ENCODE measurements at regions not wholly inside any gene's neighbourhood (a gene's known extent, or its start where the extent isn't known, plus 50 kb on each side); places are given as distances from the start of the nearest gene placed in this dataset.

DNA sequence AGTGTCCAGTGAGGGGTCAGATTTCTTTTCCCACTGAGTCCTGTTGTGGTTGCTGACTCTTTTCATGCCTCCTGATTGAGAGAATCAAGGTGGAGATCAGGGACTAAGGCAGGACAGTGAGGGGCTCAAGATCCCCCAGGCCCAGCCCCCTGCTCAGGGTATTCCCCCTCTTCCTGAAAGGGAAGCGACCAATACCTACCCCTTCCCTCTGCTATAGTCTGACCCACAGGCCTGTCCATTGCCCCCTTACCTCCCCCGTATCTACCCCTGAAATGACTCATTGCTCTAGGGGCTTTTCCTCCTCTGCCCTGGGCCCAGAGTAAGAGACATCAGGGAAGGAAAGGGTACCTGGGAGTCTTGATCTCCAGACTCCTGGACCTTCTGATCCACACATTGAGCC, 1320.5 kb downstream of the UQCRFS1 start:
- Histone ChIP-seq H3K4ac (ENCODE audit: low read length) (no peak overlapping the region), H3K18ac (ENCODE audit: low read length) (no peak overlapping the region), H3K14ac (ENCODE audit: low read length) (no peak overlapping the region), H4K8ac (ENCODE audit: low read depth, low read length) (no peak overlapping the region), H4K91ac (ENCODE audit: low read depth, low read length, poor library complexity) (no peak overlapping the region), H2AK5ac (ENCODE audit: low read depth, low read length) (no peak overlapping the region), H2BK15ac (ENCODE audit: low read length) (no peak overlapping the region), H3K4me1 (ENCODE audit: control insufficient read depth in 2 of 2, insufficient read depth in 1 of 2, low read depth in 1 of 2, low read length in 2 of 2) (no peaks in the 10 kb centered on the region), H2BK120ac (ENCODE audit: low read depth, low read length) (no peak overlapping the region), H2AFZ (ENCODE audit: low read length) (no peak overlapping the region), H3K9ac (ENCODE audit: low read depth, low read length, poor library complexity) (no peak overlapping the region), H3K4me3 (ENCODE audit: low read length in 2 of 2) (no peak overlapping the region), H3K4me2 (ENCODE audit: insufficient read depth, low read length, poor library complexity, severe bottlenecking) (no peak overlapping the region), H3K27me3 (ENCODE audit: control insufficient read depth in 3 of 3, insufficient read depth in 3 of 3, low read depth in 1 of 3, low read length in 3 of 3) (no peaks in the 10 kb centered on the region), H2BK12ac (ENCODE audit: low read length) (no peak overlapping the region), H2BK5ac (ENCODE audit: low read length) (no peak overlapping the region), H3K9me3 (replicated peaks in 1 of 2; ENCODE audit: control insufficient read depth in 2 of 2, insufficient read depth in 1 of 2, low read depth in 1 of 2, low read length in 2 of 2) (peaks cover 0 to 65% of the 10 kb centered on the region in 2 donors), H3K27ac (replicated peaks; ENCODE audit: low read length) (no peak overlapping the region), H3K36me3 (replicated peaks in 1 of 2; ENCODE audit: control insufficient read depth in 2 of 2, insufficient read depth in 2 of 2, low read length in 2 of 2) (no peaks in the 10 kb centered on the region), H3K23ac (ENCODE audit: low read depth, low read length, poor library complexity) (no peak overlapping the region), H3K79me1 (ENCODE audit: low read depth, low read length) (no peaks in the 10 kb centered on the region)
- no peak for DNase-seq (ENCODE audit: low spot score)
- no CpG with 5 or more reads among the region's 2 CpGs for WGBS, 2 donors (ENCODE audit: extremely low coverage in 2 of 2, insufficient read length in 2 of 2, insufficient replicate concordance in 1 of 2)

- no peak overlapping the region for H4K91ac ChIP-seq (ENCODE audit: low read depth, low read length, poor library complexity)
- H3K23ac ChIP-seq (ENCODE audit: low read depth, low read length, poor library complexity): no peak overlapping the region
- no peak for DNase-seq (ENCODE audit: low spot score)
- H3K79me1 ChIP-seq (ENCODE audit: low read depth, low read length): no peaks in the 10 kb centered on the region
- peak overlapping the region in 1 of 2 donors; percentile 7 for H3K4me3 ChIP-seq (ENCODE audit: low read length in 2 of 2)
- no peaks in the 10 kb centered on the region for H3K27me3 ChIP-seq (ENCODE audit: control insufficient read depth in 3 of 3, insufficient read depth in 3 of 3, low read depth in 1 of 3, low read length in 3 of 3)
- no peak overlapping the region for H3K4ac ChIP-seq (ENCODE audit: low read length)
- no peak overlapping the region for H3K27ac ChIP-seq (replicated peaks; ENCODE audit: low read length)
- no peak overlapping the region for H2AK5ac ChIP-seq (ENCODE audit: low read depth, low read length)
- H2AFZ ChIP-seq (ENCODE audit: low read length): no peak overlapping the region
- H3K14ac ChIP-seq (ENCODE audit: low read length): no peak overlapping the region
- no CpG with 5 or more reads among the region's 4 CpGs for WGBS, 2 donors (ENCODE audit: extremely low coverage in 2 of 2, insufficient read length in 2 of 2, insufficient replicate concordance in 1 of 2)
- no peak overlapping the region for H2BK5ac ChIP-seq (ENCODE audit: low read length)
- no peaks in the 10 kb centered on the region for H3K4me1 ChIP-seq (ENCODE audit: control insufficient read depth in 2 of 2, insufficient read depth in 1 of 2, low read depth in 1 of 2, low read length in 2 of 2)
- no peak overlapping the region for H3K4me2 ChIP-seq (ENCODE audit: insufficient read depth, low read length, poor library complexity, severe bottlenecking)
- H3K9ac ChIP-seq (ENCODE audit: low read depth, low read length, poor library complexity): no peak overlapping the region
- no peak overlapping the region for H4K8ac ChIP-seq (ENCODE audit: low read depth, low read length)
- no peaks in the 10 kb centered on the region for H3K36me3 ChIP-seq (replicated peaks in 1 of 2; ENCODE audit: control insufficient read depth in 2 of 2, insufficient read depth in 2 of 2, low read length in 2 of 2)
- no peak overlapping the region for H2BK12ac ChIP-seq (ENCODE audit: low read length)
- H3K9me3 ChIP-seq (replicated peaks in 1 of 2; ENCODE audit: control insufficient read depth in 2 of 2, insufficient read depth in 1 of 2, low read depth in 1 of 2, low read length in 2 of 2): peaks cover 0 to 68% of the 10 kb centered on the region in 2 donors
- no peak overlapping the region for H2BK120ac ChIP-seq (ENCODE audit: low read depth, low read length)
- no peak overlapping the region for H2BK15ac ChIP-seq (ENCODE audit: low read length)
- no peak overlapping the region for H3K18ac ChIP-seq (ENCODE audit: low read length)
Observed at GRCh38 chr19:27891411-27891810, 1321.5 kb downstream of the UQCRFS1 start.

DNA sequence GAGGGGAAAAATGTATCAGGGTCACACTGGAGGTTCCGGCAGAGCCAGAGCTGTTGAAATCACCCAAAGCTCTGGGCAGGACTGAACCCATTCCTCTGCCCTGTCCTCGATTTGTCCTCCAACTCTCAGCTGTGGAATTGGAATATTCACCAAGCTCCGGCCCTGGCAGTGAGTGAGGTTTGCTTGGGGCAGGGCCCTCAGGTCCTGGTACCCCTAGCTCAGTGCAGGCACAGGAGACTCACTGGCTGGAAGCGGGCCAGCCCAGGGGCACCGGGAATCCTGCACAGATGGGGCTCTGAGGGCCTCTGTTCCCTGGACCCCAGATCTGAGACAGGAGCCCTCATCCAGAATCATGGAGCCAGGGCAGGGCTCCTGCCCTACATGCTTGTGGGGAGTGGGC, 1322.3 kb downstream of the UQCRFS1 start:
- H3K4ac ChIP-seq (ENCODE audit: low read length): no peak overlapping the region
- no peak overlapping the region for H3K18ac ChIP-seq (ENCODE audit: low read length)
- no peak overlapping the region for H2AFZ ChIP-seq (ENCODE audit: low read length)
- no peak overlapping the region for H3K27ac ChIP-seq (replicated peaks; ENCODE audit: low read length)
- H3K9ac ChIP-seq (ENCODE audit: low read depth, low read length, poor library complexity): no peak overlapping the region
- H3K4me1 ChIP-seq (ENCODE audit: control insufficient read depth in 2 of 2, insufficient read depth in 1 of 2, low read depth in 1 of 2, low read length in 2 of 2): no peaks in the 10 kb centered on the region
- no peaks in the 10 kb centered on the region for H3K79me1 ChIP-seq (ENCODE audit: low read depth, low read length)
- no peak overlapping the region for H2BK12ac ChIP-seq (ENCODE audit: low read length)
- no peak overlapping the region for H2BK5ac ChIP-seq (ENCODE audit: low read length)
- no peaks in the 10 kb centered on the region for H3K36me3 ChIP-seq (replicated peaks in 1 of 2; ENCODE audit: control insufficient read depth in 2 of 2, insufficient read depth in 2 of 2, low read length in 2 of 2)
- no CpG with 5 or more reads among the region's 5 CpGs for WGBS, 2 donors (ENCODE audit: extremely low coverage in 2 of 2, insufficient read length in 2 of 2, insufficient replicate concordance in 1 of 2)
- no peak overlapping the region for H4K8ac ChIP-seq (ENCODE audit: low read depth, low read length)
- no peak overlapping the region for H2AK5ac ChIP-seq (ENCODE audit: low read depth, low read length)
- H3K14ac ChIP-seq (ENCODE audit: low read length): no peak overlapping the region
- no peak overlapping the region for H3K23ac ChIP-seq (ENCODE audit: low read depth, low read length, poor library complexity)
- no peak overlapping the region for H3K4me2 ChIP-seq (ENCODE audit: insufficient read depth, low read length, poor library complexity, severe bottlenecking)
- H3K9me3 ChIP-seq (replicated peaks in 1 of 2; ENCODE audit: control insufficient read depth in 2 of 2, insufficient read depth in 1 of 2, low read depth in 1 of 2, low read length in 2 of 2): peaks cover 0 to 63% of the 10 kb centered on the region in 2 donors
- no peaks in the 10 kb centered on the region for H3K27me3 ChIP-seq (ENCODE audit: control insufficient read depth in 3 of 3, insufficient read depth in 3 of 3, low read depth in 1 of 3, low read length in 3 of 3)
- H2BK15ac ChIP-seq (ENCODE audit: low read length): no peak overlapping the region
- no peak for DNase-seq (ENCODE audit: low spot score)
- H3K4me3 ChIP-seq (ENCODE audit: low read length in 2 of 2): no peak overlapping the region
- no peak overlapping the region for H2BK120ac ChIP-seq (ENCODE audit: low read depth, low read length)
- no peak overlapping the region for H4K91ac ChIP-seq (ENCODE audit: low read depth, low read length, poor library complexity)

GRCh38 chr19:27890206-27890605, 1322.7 kb downstream of the UQCRFS1 start:
- no peaks in the 10 kb centered on the region for H3K27me3 ChIP-seq (ENCODE audit: control insufficient read depth in 3 of 3, insufficient read depth in 3 of 3, low read depth in 1 of 3, low read length in 3 of 3)
- H3K18ac ChIP-seq (ENCODE audit: low read length): no peak overlapping the region
- no peaks in the 10 kb centered on the region for H3K79me1 ChIP-seq (ENCODE audit: low read depth, low read length)
- H4K8ac ChIP-seq (ENCODE audit: low read depth, low read length): no peak overlapping the region
- no peak overlapping the region for H3K9ac ChIP-seq (ENCODE audit: low read depth, low read length, poor library complexity)
- H3K4me3 ChIP-seq (ENCODE audit: low read length in 2 of 2): no peak overlapping the region
- no peak overlapping the region for H2AFZ ChIP-seq (ENCODE audit: low read length)
- no peak overlapping the region for H3K23ac ChIP-seq (ENCODE audit: low read depth, low read length, poor library complexity)
- H2BK12ac ChIP-seq (ENCODE audit: low read length): no peak overlapping the region
- no peak overlapping the region for H4K91ac ChIP-seq (ENCODE audit: low read depth, low read length, poor library complexity)
- H3K27ac ChIP-seq (replicated peaks; ENCODE audit: low read length): no peak overlapping the region
- H3K9me3 ChIP-seq (replicated peaks in 1 of 2; ENCODE audit: control insufficient read depth in 2 of 2, insufficient read depth in 1 of 2, low read depth in 1 of 2, low read length in 2 of 2): peaks cover 0 to 59% of the 10 kb centered on the region in 2 donors
- no peak overlapping the region for H3K4me2 ChIP-seq (ENCODE audit: insufficient read depth, low read length, poor library complexity, severe bottlenecking)
- no peak overlapping the region for H3K4ac ChIP-seq (ENCODE audit: low read length)
- no peak overlapping the region for H2AK5ac ChIP-seq (ENCODE audit: low read depth, low read length)
- no peak overlapping the region for H3K14ac ChIP-seq (ENCODE audit: low read length)
- H2BK120ac ChIP-seq (ENCODE audit: low read depth, low read length): no peak overlapping the region
- DNase-seq (ENCODE audit: low spot score): no peak
- H3K4me1 ChIP-seq (ENCODE audit: control insufficient read depth in 2 of 2, insufficient read depth in 1 of 2, low read depth in 1 of 2, low read length in 2 of 2): no peaks in the 10 kb centered on the region
- H2BK15ac ChIP-seq (ENCODE audit: low read length): no peak overlapping the region
- H3K36me3 ChIP-seq (replicated peaks in 1 of 2; ENCODE audit: control insufficient read depth in 2 of 2, insufficient read depth in 2 of 2, low read length in 2 of 2): no peaks in the 10 kb centered on the region
- H2BK5ac ChIP-seq (ENCODE audit: low read length): no peak overlapping the region
- no CpG with 5 or more reads among the region's 3 CpGs for WGBS, 2 donors (ENCODE audit: extremely low coverage in 2 of 2, insufficient read length in 2 of 2, insufficient replicate concordance in 1 of 2)

All from neuronal stem cell (in vitro differentiated cells).